ENCODE measurements at regions not wholly inside any gene's neighbourhood (a gene's known extent, or its start where the extent isn't known, plus 50 kb on each side); places are given as distances from the start of the nearest gene placed in this dataset.
"Not testable (repeated sequence)": the region's sequence is repeated elsewhere in the genome, so short reads cannot be mapped to it uniquely, and the experiment has no call there.

GRCh38 chr15:91361696-91362095 is 261.6 kb downstream of the SV2B start:
- ATAC-seq; H3K27ac ChIP-seq (ENCODE audit: extremely low read length, insufficient read depth, low read length); H2AFZ ChIP-seq (ENCODE audit: low read length); H3K9ac ChIP-seq (ENCODE audit: insufficient read depth, low read depth, low read length); POLR2A ChIA-PET; BruUV-seq (replicated peaks); H3K36me3 ChIP-seq (replicated peaks in 1 of 2; ENCODE audit: control insufficient read depth in 1 of 2, insufficient read depth in 2 of 2, low read length in 2 of 2); H3K4me3 ChIP-seq (replicated peaks in 1 of 3; ENCODE audit: insufficient read depth in 1 of 3, low read depth in 2 of 3, low read length in 3 of 3); in situ Hi-C loops (cut with HindIII; ENCODE audit: extremely low pct_ligation_motif_present, low pct_unique_long_range_greater_than_20kb); H3K79me2 ChIP-seq (ENCODE audit: insufficient read depth, low read length); H3K27me3 ChIP-seq (ENCODE audit: control insufficient read depth in 1 of 2, insufficient read depth in 2 of 2, low read length in 2 of 2); H3K4me2 ChIP-seq (ENCODE audit: low read depth, low read length); H3K9me3 ChIP-seq (ENCODE audit: low read length); intact Hi-C loops (cut with micrococcal nuclease; ENCODE audit: unreplicated experiment); H4K20me1 ChIP-seq (ENCODE audit: insufficient read depth, low read length); DNase-seq (ENCODE audit: low spot score); FAIRE-seq; H3K4me1 ChIP-seq (ENCODE audit: insufficient read depth, low read length); CTCF ChIA-PET (ENCODE audit: low intra/inter-chr PET ratio, low total read pairs): not testable (repeated sequence)
- 51% methylated on average over 3 of the region's 3 CpGs for WGBS (ENCODE audit: low lambda C conversion rate)

GRCh38 chr15:91366111-91366510 is 266.1 kb downstream of the SV2B start:
- Histone ChIP-seq H3K27me3 (ENCODE audit: control insufficient read depth in 1 of 2, insufficient read depth in 2 of 2, low read length in 2 of 2) (no peaks in the 10 kb centered on the region), H3K27ac (ENCODE audit: extremely low read length, insufficient read depth, low read length) (no peak overlapping the region), H3K9me3 (ENCODE audit: low read length) (no peaks in the 10 kb centered on the region), H3K4me2 (ENCODE audit: low read depth, low read length) (no peak overlapping the region), H3K79me2 (ENCODE audit: insufficient read depth, low read length) (no peaks in the 10 kb centered on the region), H3K4me3 (replicated peaks in 1 of 3; ENCODE audit: insufficient read depth in 1 of 3, low read depth in 2 of 3, low read length in 3 of 3) (no peak overlapping the region), H3K36me3 (replicated peaks in 1 of 2; ENCODE audit: control insufficient read depth in 1 of 2, insufficient read depth in 2 of 2, low read length in 2 of 2) (no peaks in the 10 kb centered on the region), H3K9ac (ENCODE audit: insufficient read depth, low read depth, low read length) (no peak overlapping the region), H3K4me1 (ENCODE audit: insufficient read depth, low read length) (no peaks in the 10 kb centered on the region), H4K20me1 (ENCODE audit: insufficient read depth, low read length) (no peaks in the 10 kb centered on the region), H2AFZ (ENCODE audit: low read length) (no peak overlapping the region)
- ChIA-PET CTCF (ENCODE audit: low intra/inter-chr PET ratio, low total read pairs) (no interaction called here), POLR2A (no interaction called here)
- no TSS peak for BruUV-seq (replicated peaks)
- no peak for FAIRE-seq
- no peak for TF ChIP-seq HIVEP1 (CRISPR knock-in tag; IDR thresholded peaks at IDR 0.05)
- intact Hi-C loops (cut with micrococcal nuclease; ENCODE audit: unreplicated experiment) (no loop called here), in situ Hi-C loops (cut with HindIII; ENCODE audit: extremely low pct_ligation_motif_present, low pct_unique_long_range_greater_than_20kb) (no loop called here)
- 18% methylated on average over 4 of the region's 6 CpGs for WGBS (ENCODE audit: low lambda C conversion rate)
- no peak for DNase-seq (ENCODE audit: low spot score)
- ATAC-seq = no peak

GRCh38 chr15:91368611-91369010 is 268.6 kb downstream of the SV2B start:
- no peak overlapping the region for H3K4me2 ChIP-seq (ENCODE audit: low read depth, low read length)
- ChIA-PET CTCF (ENCODE audit: low intra/inter-chr PET ratio, low total read pairs) (no interaction called here), POLR2A (no interaction called here)
- no peaks in the 10 kb centered on the region for H4K20me1 ChIP-seq (ENCODE audit: insufficient read depth, low read length)
- WGBS (ENCODE audit: low lambda C conversion rate) = 37% methylated on average over 9 of the region's 9 CpGs
- no peak overlapping the region for H3K4me3 ChIP-seq (replicated peaks in 1 of 3; ENCODE audit: insufficient read depth in 1 of 3, low read depth in 2 of 3, low read length in 3 of 3)
- DNase-seq (ENCODE audit: low spot score) (no peak), FAIRE-seq (no peak), ATAC-seq (no peak)
- in situ Hi-C loops (cut with HindIII; ENCODE audit: extremely low pct_ligation_motif_present, low pct_unique_long_range_greater_than_20kb) (no loop called here), intact Hi-C loops (cut with micrococcal nuclease; ENCODE audit: unreplicated experiment) (no loop called here)
- no peaks in the 10 kb centered on the region for H3K79me2 ChIP-seq (ENCODE audit: insufficient read depth, low read length)
- no peaks in the 10 kb centered on the region for H3K4me1 ChIP-seq (ENCODE audit: insufficient read depth, low read length)
- H3K27ac ChIP-seq (ENCODE audit: extremely low read length, insufficient read depth, low read length) = no peak overlapping the region
- H3K36me3 ChIP-seq (replicated peaks in 1 of 2; ENCODE audit: control insufficient read depth in 1 of 2, insufficient read depth in 2 of 2, low read length in 2 of 2) = no peaks in the 10 kb centered on the region
- H3K9me3 ChIP-seq (ENCODE audit: low read length) = no peaks in the 10 kb centered on the region
- H2AFZ ChIP-seq (ENCODE audit: low read length) = no peak overlapping the region
- H3K9ac ChIP-seq (ENCODE audit: insufficient read depth, low read depth, low read length) = no peak overlapping the region
- BruUV-seq (replicated peaks) = no TSS peak
- no peaks in the 10 kb centered on the region for H3K27me3 ChIP-seq (ENCODE audit: control insufficient read depth in 1 of 2, insufficient read depth in 2 of 2, low read length in 2 of 2)
- no peak for TF ChIP-seq PHF21A (CRISPR knock-in tag; IDR thresholded peaks at IDR 0.05)
- TF ChIP-seq ZNF766 (CRISPR knock-in tag; IDR thresholded peaks at IDR 0.05; ENCODE audit: borderline replicate concordance) = no peak
- no peak for TF ChIP-seq ZFP37 (CRISPR knock-in tag; IDR thresholded peaks at IDR 0.05; ENCODE audit: borderline replicate concordance)
- TF ChIP-seq MLXIP (CRISPR knock-in tag; IDR thresholded peaks at IDR 0.05; ENCODE audit: borderline replicate concordance) = no peak
- no peak for TF ChIP-seq ZNF597 (CRISPR knock-in tag; IDR thresholded peaks at IDR 0.05)

Data from HepG2 (cell line).